ENCODE measurements at regions not wholly inside any gene's neighbourhood (a gene's known extent, or its start where the extent isn't known, plus 50 kb on each side); places are given as distances from the start of the nearest gene placed in this dataset.

DNA sequence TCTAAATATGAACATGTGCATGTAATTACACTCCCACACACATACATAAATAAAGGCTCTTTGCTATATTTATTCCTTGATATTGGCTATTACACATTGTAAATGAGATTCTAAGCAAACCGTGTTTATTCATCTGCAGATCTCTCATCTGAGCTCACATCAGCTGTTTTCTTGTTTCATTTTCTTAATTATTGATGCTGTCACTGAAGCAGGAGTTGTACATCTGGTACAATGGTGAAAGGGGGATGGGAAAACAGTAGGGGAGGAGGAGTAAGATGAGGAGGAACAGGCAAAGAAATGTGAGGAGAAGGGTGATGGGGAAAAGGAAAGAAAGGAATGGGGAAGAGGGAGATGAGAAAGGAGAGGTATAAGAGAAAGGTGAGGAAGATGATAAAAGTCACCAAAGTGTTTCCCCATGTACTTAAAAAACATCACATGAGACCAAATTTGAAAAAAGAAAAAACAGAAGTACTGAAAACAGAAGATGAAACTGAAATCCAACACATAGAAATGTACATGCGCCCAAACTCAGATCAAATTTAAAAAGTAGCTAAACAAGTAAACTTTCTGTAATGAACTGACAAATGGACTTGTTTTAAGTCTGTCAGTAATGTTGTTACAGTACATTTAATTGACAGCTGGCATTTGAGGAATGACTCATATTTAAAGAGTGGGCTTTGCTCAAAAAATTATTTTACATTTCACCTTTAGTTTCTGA lies 472.2 kb downstream of the ARL4A start:
- no peak overlapping the region for H3K27ac ChIP-seq
- DNase-seq (ENCODE audit: low read depth, low spot score), result no peak

DNA sequence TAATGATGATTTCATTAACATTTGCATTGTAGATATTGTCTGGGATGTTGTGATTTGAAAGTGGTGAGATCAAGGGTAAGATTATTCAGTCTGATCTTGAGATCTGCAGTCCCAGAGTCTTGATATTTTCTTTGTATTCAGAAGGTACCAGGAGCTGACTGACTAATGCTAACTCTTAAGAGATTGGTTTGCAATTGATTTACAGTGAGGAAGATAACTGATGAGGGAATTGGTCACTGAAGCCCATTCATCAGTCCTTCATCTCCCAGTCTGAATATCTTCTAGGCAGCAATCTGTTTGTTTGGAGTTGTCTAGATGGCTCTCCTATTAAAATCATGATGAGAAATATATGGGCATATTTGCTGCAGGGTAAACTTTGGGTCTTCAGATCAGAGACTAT lies 473.7 kb downstream of the ARL4A start:
- DNase-seq (ENCODE audit: low read depth, low spot score), result no peak
- no peak overlapping the region for H3K27ac ChIP-seq

- no peak overlapping the region for H3K27ac ChIP-seq
- no peak for DNase-seq (ENCODE audit: low read depth, low spot score)
These were observed 478.4 kb downstream of the ARL4A start for GRCh38 chr7:13165854-13166253.

GRCh38 chr7:13166801-13167200 lies 479.4 kb downstream of the ARL4A start:
- no peak for DNase-seq (ENCODE audit: low read depth, low spot score)
- H3K27ac ChIP-seq, result no peak overlapping the region

DNA sequence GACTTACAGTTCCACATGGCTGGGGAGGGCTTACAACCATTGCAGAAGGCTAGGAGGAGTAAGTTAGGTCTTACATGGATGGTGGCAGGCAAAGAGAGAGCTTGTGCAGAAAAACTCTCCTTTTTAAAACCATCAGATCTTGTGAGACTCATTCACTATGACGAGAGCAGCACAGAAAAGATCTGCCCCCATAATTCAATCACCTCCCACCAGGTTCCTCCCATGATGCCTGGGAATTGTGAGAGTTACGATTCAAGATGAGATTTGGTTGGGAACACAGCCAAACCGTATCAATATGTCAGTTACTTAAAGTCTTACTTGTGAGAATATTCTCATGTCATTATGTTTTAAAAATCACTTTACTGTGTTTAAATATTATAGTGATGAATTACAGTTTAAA lies 481.9 kb downstream of the ARL4A start:
- no peak overlapping the region for H3K27ac ChIP-seq
- no peak for DNase-seq (ENCODE audit: low read depth, low spot score)

- DNase-seq (ENCODE audit: low read depth, low spot score), result no peak
- no peak overlapping the region for H3K27ac ChIP-seq
These were observed 487.6 kb downstream of the ARL4A start for GRCh38 chr7:13174991-13175390.

GRCh38 chr7:13179011-13179582 lies 491.7 kb downstream of the ARL4A start:
- no peak overlapping the region for H3K27ac ChIP-seq
- DNase-seq (ENCODE audit: low read depth, low spot score), result no peak

DNA sequence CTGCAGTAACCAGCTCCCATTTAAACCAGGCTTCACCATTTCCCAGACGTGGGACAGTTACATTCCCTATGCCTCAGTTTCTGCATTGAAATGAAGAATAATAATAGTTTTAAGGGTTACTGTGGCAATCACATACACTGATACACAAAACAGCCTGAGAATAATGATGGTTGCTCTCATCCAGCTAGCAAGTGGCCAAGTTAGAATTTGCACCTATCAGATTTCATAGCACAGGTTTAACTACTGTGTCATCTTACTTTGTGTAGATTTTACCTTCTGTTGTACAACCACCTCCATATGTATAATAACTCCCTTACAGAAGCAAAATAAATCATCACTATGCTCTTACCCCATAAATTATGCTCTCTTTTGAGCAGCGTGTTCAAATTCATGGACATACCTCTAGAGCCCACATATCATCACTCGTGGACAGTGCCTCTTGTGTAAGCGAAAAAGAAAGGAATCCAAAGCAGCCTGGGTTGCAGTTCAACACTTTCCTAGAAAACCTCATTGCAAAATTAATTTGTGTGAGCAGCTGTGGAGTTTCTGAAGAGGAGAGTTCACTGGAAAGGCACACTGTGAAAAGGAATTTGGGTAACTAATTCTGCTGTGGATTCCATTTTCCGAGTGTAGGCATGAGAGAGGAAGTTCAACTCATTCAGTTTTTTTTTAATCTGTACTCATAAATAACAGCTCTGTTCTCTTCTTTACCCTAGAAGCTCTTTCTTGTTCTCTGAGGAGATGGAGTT lies 492.5 kb downstream of the ARL4A start:
- no peak for DNase-seq (ENCODE audit: low read depth, low spot score)
- no peak overlapping the region for H3K27ac ChIP-seq

DNA sequence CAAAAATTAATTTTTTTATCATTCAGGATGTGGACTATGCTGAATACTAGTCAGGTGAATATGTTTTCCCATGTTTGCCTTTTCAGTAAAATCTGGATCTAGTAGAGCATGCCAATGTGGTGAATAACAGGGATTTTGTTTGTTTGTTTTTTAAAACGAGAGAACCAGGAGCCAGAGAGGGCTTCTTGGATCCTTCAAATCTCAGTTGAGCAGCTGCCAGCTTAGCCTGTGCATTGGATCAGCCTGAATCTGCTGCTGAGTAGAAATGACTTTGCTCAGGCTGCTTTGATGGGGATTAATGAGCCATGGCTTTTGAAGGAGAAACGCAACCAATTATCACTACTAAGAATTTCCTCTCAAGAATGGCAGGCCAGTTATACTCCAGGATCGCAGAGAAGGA lies 493.8 kb downstream of the ARL4A start:
- DNase-seq (ENCODE audit: low read depth, low spot score), result no peak
- no peak overlapping the region for H3K27ac ChIP-seq

GRCh38 chr7:13185139-13185538 lies 497.7 kb downstream of the ARL4A start:
- no peak for DNase-seq (ENCODE audit: low read depth, low spot score)
- H3K27ac ChIP-seq, result no peak overlapping the region

DNA sequence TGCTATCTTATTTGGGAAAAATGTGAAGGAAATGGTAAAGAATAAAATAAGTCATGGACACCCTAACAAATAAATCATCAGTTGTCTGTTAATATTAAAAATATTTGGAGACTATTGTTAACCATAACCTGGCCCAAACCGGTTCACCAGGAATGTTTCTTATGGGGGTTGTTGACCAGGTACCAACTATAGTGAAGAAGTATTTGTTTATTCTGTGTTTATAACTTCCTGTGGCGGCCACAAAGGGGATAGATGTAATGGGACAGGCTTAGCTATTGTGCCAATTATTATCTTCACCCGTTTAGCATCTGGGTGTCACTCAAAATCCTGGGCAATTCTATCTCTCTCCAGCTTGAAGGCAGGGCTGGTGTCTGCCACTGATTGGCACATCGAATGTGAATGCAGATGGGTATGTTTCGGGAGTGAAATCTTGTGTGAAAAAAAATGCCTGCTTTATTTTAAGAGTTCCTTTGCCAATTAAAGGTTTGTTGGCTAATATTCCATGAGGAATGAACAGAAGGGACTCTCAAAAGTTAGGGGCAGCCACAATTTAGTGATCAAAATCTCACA lies 500.9 kb downstream of the ARL4A start:
- H3K27ac ChIP-seq, result no peak overlapping the region
- DNase-seq (ENCODE audit: low read depth, low spot score), result no peak

- DNase-seq (ENCODE audit: low read depth, low spot score), result no peak
- no peak overlapping the region for H3K27ac ChIP-seq
These were observed 501.5 kb downstream of the ARL4A start for GRCh38 chr7:13188922-13189321.

DNA sequence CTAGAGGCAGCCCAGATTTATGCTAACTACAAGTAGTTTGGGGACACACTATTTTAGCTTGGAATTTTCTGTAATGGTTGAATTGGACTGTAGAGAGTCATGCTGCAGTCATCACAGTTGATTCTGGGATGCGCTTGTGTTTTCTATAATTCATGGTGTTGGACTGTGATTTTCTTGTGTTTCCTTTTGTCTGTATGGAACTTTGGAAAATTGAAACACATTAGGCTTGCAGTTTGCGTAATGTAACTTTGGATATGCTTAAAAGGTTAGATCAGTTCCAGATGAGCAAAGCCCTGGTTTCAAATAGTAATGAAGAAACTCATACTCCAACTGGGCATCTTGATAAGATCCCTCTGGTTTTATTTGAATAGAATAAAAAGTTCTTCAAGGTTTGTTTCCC lies 502.2 kb downstream of the ARL4A start:
- H3K27ac ChIP-seq, result no peak overlapping the region
- no peak for DNase-seq (ENCODE audit: low read depth, low spot score)

- no peak for DNase-seq (ENCODE audit: low read depth, low spot score)
These were observed 510.1 kb downstream of the ARL4A start for GRCh38 chr7:13197501-13197900.

DNA sequence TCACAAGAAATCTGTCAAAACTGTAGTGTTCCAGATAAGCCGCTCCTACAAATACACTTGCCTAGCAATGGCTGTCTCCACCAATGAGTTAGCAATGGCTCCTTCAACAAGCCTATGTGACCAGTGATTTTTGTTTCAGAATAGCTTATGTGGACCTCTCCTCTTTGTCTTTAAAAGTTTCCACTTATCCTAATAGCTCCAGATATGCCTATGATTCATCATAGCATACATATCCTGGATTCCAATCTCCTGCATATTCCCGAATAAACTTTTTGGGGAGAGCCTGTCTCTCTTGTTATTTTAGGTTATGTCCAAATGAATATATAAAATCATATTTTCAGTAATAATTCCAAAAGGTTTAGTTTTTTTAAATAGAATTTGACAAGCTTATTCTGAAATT lies 510.6 kb downstream of the ARL4A start:
- no peak overlapping the region for H3K27ac ChIP-seq
- DNase-seq (ENCODE audit: low read depth, low spot score), result no peak

More at GRCh38 chr7:13197501-13197900, 510.1 kb downstream of the ARL4A start:
- H3K27ac ChIP-seq, result no peak overlapping the region

DNA sequence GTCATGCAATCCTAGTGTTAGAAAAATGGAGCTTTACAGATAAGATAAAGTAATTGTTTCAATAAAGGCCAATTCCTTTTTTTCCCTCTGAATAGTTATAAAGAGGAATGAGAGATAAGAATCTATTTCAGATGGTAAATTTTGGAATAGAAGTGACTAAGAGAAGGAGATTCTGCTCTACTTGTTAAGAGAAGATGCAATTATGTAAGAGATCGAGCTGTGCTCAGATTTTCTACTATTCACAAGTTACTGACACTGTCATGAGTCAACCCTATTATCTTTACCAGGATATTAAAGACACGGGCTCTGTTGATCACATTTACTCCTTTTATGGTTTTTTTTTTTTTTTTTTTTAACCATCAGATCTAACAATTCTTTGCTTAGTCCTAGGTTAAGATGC lies 511.3 kb downstream of the ARL4A start:
- no peak overlapping the region for H3K27ac ChIP-seq
- DNase-seq (ENCODE audit: low read depth, low spot score), result no peak

DNA sequence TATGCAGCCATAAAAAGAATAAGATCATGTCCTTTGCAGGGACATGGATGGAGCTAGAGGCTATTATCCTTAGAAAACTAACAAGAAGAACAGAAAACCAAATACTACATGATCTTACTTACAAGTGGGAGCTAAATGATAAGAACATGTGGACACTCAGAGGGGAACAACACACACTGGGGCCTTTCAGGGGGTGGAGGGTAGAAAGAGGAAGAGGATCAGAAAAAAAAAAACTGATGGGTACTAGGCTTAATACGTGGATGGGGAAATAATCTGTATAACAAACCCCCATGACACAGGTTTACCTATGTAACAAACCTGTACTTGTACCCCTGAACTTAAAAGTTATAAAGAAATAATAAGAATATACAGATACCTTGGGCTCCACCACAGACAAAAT lies 514.2 kb downstream of the ARL4A start:
- DNase-seq (ENCODE audit: low read depth, low spot score), result no peak
- no peak overlapping the region for H3K27ac ChIP-seq

GRCh38 chr7:13217768-13218167 lies 530.3 kb downstream of the ARL4A start:
- no peak for DNase-seq (ENCODE audit: low read depth, low spot score)
- H3K27ac ChIP-seq, result no peak overlapping the region

GRCh38 chr7:13225068-13225467 lies 537.6 kb downstream of the ARL4A start:
- no peak for DNase-seq (ENCODE audit: low read depth, low spot score)
- no peak overlapping the region for H3K27ac ChIP-seq

- DNase-seq (ENCODE audit: low read depth, low spot score), result no peak
- no peak overlapping the region for H3K27ac ChIP-seq
These were observed 539.0 kb downstream of the ARL4A start for GRCh38 chr7:13226385-13226784.

GRCh38 chr7:13231216-13231615 lies 543.8 kb downstream of the ARL4A start:
- H3K27ac ChIP-seq, result no peak overlapping the region
- DNase-seq (ENCODE audit: low read depth, low spot score), result no peak
